Activated CD4-positive, alpha-beta T cell treated with anti-CD3 and anti-CD28 coated beads for 24 hours (primary cell): ENCODE measurements at regions not wholly inside any gene's neighbourhood (a gene's known extent, or its start where the extent isn't known, plus 50 kb on each side); places are given as distances from the start of the nearest gene placed in this dataset.
"Not testable (repeated sequence)": the region's sequence is repeated elsewhere in the genome, so short reads cannot be mapped to it uniquely, and the experiment has no call there.

Experiments
- DNase-seq, 2 donors: peaks; one replicate each; pipeline ENCODE4 v3.0.0-alpha.2; 2020; ENCODE audit warnings: low read depth in 2 of 2

- DNase-seq = not testable (repeated sequence)
These were observed 399.4 kb upstream of the TENM3 start for GRCh38 chr4:181843797-181844196.

- DNase-seq = no peak
These were observed 397.6 kb upstream of the TENM3 start for GRCh38 chr4:181845617-181846016.

- DNase-seq = no peak
These were observed 396.3 kb upstream of the TENM3 start for GRCh38 chr4:181846934-181847333.

GRCh38 chr4:181848357-181848756, 394.8 kb upstream of the TENM3 start:
- DNase-seq = no peak

GRCh38 chr4:181849472-181849871, 393.7 kb upstream of the TENM3 start:
- no peak for DNase-seq

- DNase-seq = no peak
These were observed 389.2 kb upstream of the TENM3 start for GRCh38 chr4:181853881-181854511.

- DNase-seq = no peak
These were observed 387.9 kb upstream of the TENM3 start for GRCh38 chr4:181855307-181855706.

GRCh38 chr4:181857471-181857870, 385.7 kb upstream of the TENM3 start:
- DNase-seq = not testable (repeated sequence)

- no peak for DNase-seq
These were observed 384.5 kb upstream of the TENM3 start for GRCh38 chr4:181858741-181859140.

- no peak for DNase-seq
These were observed 383.8 kb upstream of the TENM3 start for GRCh38 chr4:181859439-181859838.

- DNase-seq = no peak
These were observed 383.0 kb upstream of the TENM3 start for GRCh38 chr4:181860157-181860556.

GRCh38 chr4:181860668-181861067, 382.5 kb upstream of the TENM3 start:
- DNase-seq = no peak

GRCh38 chr4:181863856-181864255, 379.3 kb upstream of the TENM3 start:
- no peak for DNase-seq

- DNase-seq = no peak
These were observed 372.9 kb upstream of the TENM3 start for GRCh38 chr4:181870326-181870725.

- no peak for DNase-seq
These were observed 368.6 kb upstream of the TENM3 start for GRCh38 chr4:181874602-181875001.

GRCh38 chr4:181877329-181877848, 365.8 kb upstream of the TENM3 start:
- DNase-seq = no peak

- DNase-seq = no peak
These were observed 353.2 kb upstream of the TENM3 start for GRCh38 chr4:181890031-181890430.

- no peak for DNase-seq
These were observed 352.3 kb upstream of the TENM3 start for GRCh38 chr4:181890911-181891310.

- no peak for DNase-seq
These were observed 346.6 kb upstream of the TENM3 start for GRCh38 chr4:181896614-181897013.

- DNase-seq = no peak
These were observed 345.3 kb upstream of the TENM3 start for GRCh38 chr4:181897935-181898334.

- DNase-seq = not testable (repeated sequence)
These were observed 340.8 kb upstream of the TENM3 start for GRCh38 chr4:181902404-181902803.

- no peak for DNase-seq
These were observed 337.5 kb upstream of the TENM3 start for GRCh38 chr4:181905708-181906107.

GRCh38 chr4:181908168-181908567, 335.0 kb upstream of the TENM3 start:
- DNase-seq = no peak

GRCh38 chr4:181909368-181909767, 333.8 kb upstream of the TENM3 start:
- no peak for DNase-seq
